ENCODE measurements at regions not wholly inside any gene's neighbourhood (a gene's known extent, or its start where the extent isn't known, plus 50 kb on each side); places are given as distances from the start of the nearest gene placed in this dataset.

DNA sequence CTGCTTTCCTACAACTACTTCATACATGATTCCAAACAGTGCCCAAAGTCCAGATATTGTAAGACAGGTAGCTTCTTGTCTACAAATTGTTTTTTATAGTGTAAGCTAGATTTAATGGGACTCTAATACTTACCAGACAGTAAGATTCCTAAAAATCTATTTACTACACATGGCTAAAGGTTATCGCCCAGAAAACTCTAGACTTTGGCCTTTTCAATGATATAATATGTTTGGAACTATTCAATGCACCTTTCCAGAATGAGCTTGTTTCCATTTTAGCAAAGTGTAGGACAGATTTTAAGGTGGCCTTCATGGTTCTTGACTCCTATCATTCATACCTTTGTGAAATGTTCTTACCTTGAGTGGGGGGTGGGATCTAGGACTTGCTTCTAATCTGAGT, 951.0 kb downstream of the SORCS1 start:
- H3K27me3 ChIP-seq (ENCODE audit: insufficient read depth, insufficient read length): no peaks in the 10 kb centered on the region
- no peaks in the 10 kb centered on the region for H3K4me1 ChIP-seq (ENCODE audit: insufficient read depth, insufficient read length)
- no peaks in the 10 kb centered on the region for H3K36me3 ChIP-seq (ENCODE audit: insufficient read depth, insufficient read length, low read length)
- no peak overlapping the region for H3K9ac ChIP-seq (ENCODE audit: insufficient read length, low read depth)
- H3K9me3 ChIP-seq (ENCODE audit: insufficient read depth, low read length): no peaks in the 10 kb centered on the region
- no peak for DNase-seq (ENCODE audit: low read depth, low spot score)
- H3K4me3 ChIP-seq (ENCODE audit: insufficient read length, low read depth): no peak overlapping the region
- no peak for TF ChIP-seq YY1 (IDR thresholded peaks at IDR 0.05; ENCODE audit: insufficient read depth, insufficient read length)
- TF ChIP-seq SUZ12 (IDR thresholded peaks at IDR 0.05; ENCODE audit: extremely low read depth, insufficient read depth, insufficient read length): no peak
- TF ChIP-seq ZNF274 (IDR thresholded peaks at IDR 0.05; ENCODE audit: low read depth, low read length): no peak

DNA sequence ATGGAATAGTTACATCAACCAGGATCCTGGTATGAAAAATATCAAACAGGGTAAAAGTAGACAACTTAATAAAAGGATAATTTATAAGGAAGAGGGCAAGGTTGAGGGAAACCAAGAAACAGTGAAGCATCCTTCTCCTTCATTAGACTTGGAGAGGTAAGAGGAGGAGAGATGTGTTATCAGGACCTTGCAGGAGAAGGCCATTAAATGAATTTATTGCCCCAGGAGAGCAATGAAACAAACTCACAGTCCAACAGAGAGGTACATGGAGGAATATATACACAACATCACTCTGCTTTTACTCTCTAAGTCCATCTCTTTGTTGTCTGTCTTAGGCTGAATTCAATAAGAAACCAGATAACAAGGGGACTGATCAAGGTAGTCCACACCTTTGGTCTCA, 966.2 kb downstream of the SORCS1 start:
- TF ChIP-seq YY1 (IDR thresholded peaks at IDR 0.05; ENCODE audit: insufficient read depth, insufficient read length) (no peak), SUZ12 (IDR thresholded peaks at IDR 0.05; ENCODE audit: extremely low read depth, insufficient read depth, insufficient read length) (no peak), ZNF274 (IDR thresholded peaks at IDR 0.05; ENCODE audit: low read depth, low read length) (no peak)
- DNase-seq (ENCODE audit: low read depth, low spot score): no peak
- Histone ChIP-seq H3K4me3 (ENCODE audit: insufficient read length, low read depth) (no peak overlapping the region), H3K36me3 (ENCODE audit: insufficient read depth, insufficient read length, low read length) (no peaks in the 10 kb centered on the region), H3K27me3 (ENCODE audit: insufficient read depth, insufficient read length) (no peaks in the 10 kb centered on the region), H3K4me1 (ENCODE audit: insufficient read depth, insufficient read length) (no peaks in the 10 kb centered on the region), H3K9ac (ENCODE audit: insufficient read length, low read depth) (no peak overlapping the region), H3K9me3 (ENCODE audit: insufficient read depth, low read length) (no peaks in the 10 kb centered on the region)

DNA sequence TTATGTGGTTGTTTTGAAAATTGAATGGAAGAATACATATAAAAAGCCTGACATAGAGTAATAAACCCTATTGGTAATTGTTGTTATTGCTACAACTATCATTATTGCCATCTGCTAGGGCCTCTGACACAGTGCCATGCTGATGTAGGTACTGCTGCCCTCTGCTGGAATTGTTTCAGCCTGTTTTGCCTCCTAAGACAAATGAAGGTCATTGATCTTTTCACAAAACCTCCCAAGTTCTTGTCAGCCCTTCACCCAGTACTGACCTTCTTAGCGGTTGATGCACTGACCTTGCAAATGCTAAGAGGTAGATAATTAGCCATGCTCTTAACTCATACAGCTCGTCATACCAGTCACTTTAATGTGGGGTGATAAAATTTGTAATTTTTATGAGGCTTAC, 975.2 kb downstream of the SORCS1 start:
- H3K36me3 ChIP-seq (ENCODE audit: insufficient read depth, insufficient read length, low read length): no peaks in the 10 kb centered on the region
- no peaks in the 10 kb centered on the region for H3K9me3 ChIP-seq (ENCODE audit: insufficient read depth, low read length)
- no peak for TF ChIP-seq YY1 (IDR thresholded peaks at IDR 0.05; ENCODE audit: insufficient read depth, insufficient read length)
- peak; percentile 33 for DNase-seq (ENCODE audit: low read depth, low spot score)
- H3K4me3 ChIP-seq (ENCODE audit: insufficient read length, low read depth): no peak overlapping the region
- H3K9ac ChIP-seq (ENCODE audit: insufficient read length, low read depth): no peak overlapping the region
- H3K27me3 ChIP-seq (ENCODE audit: insufficient read depth, insufficient read length): no peaks in the 10 kb centered on the region
- no peaks in the 10 kb centered on the region for H3K4me1 ChIP-seq (ENCODE audit: insufficient read depth, insufficient read length)

DNA sequence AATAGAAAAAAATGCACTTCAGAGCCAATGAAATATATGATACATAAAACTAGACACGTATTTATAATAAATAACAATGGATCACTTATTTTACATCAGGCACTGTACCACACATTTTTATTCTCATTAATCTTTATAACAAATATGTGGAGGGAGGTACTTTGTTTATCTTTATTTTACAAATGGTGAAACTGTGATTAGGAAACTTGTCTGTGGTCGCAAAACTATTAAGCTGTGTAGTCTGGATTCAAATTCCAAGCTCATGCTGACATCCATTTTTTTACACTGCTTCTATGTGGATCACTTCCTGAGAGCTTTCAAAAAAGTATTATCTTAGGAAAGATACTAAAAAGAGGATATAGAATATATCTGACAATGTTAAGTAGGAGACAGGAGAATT, 978.6 kb downstream of the SORCS1 start:
- H3K36me3 ChIP-seq (ENCODE audit: insufficient read depth, insufficient read length, low read length): no peaks in the 10 kb centered on the region
- no peaks in the 10 kb centered on the region for H3K4me1 ChIP-seq (ENCODE audit: insufficient read depth, insufficient read length)
- H3K9me3 ChIP-seq (ENCODE audit: insufficient read depth, low read length): no peaks in the 10 kb centered on the region
- H3K9ac ChIP-seq (ENCODE audit: insufficient read length, low read depth): no peak overlapping the region
- TF ChIP-seq ZNF274 (IDR thresholded peaks at IDR 0.05; ENCODE audit: low read depth, low read length): no peak
- no peak for TF ChIP-seq SUZ12 (IDR thresholded peaks at IDR 0.05; ENCODE audit: extremely low read depth, insufficient read depth, insufficient read length)
- no peak for TF ChIP-seq YY1 (IDR thresholded peaks at IDR 0.05; ENCODE audit: insufficient read depth, insufficient read length)
- DNase-seq (ENCODE audit: low read depth, low spot score): no peak
- no peaks in the 10 kb centered on the region for H3K27me3 ChIP-seq (ENCODE audit: insufficient read depth, insufficient read length)
- no peak overlapping the region for H3K4me3 ChIP-seq (ENCODE audit: insufficient read length, low read depth)

DNA sequence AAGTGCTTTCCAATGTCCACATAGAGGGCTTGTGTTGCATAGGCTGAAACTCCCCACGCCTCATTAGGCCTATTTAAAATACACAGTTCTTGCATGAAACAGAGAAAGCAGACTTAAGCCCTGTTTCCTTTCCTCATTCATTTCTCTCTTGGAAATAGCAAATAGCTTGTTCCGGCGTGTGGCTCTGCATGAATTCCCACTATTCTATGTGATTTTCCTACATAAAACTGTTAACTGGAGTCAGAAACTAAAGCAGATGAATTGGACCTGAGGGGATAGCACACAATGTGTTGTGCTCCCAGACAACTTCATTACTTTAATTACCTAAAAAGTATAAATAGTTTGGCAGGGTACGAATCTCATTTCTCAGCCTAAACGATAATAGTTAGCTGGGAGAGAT, 981.5 kb downstream of the SORCS1 start:
- no peak for TF ChIP-seq ZNF274 (IDR thresholded peaks at IDR 0.05; ENCODE audit: low read depth, low read length)
- no peak for TF ChIP-seq YY1 (IDR thresholded peaks at IDR 0.05; ENCODE audit: insufficient read depth, insufficient read length)
- no peak for TF ChIP-seq SUZ12 (IDR thresholded peaks at IDR 0.05; ENCODE audit: extremely low read depth, insufficient read depth, insufficient read length)
- no peak overlapping the region for H3K4me3 ChIP-seq (ENCODE audit: insufficient read length, low read depth)
- no peaks in the 10 kb centered on the region for H3K9me3 ChIP-seq (ENCODE audit: insufficient read depth, low read length)
- no peak overlapping the region for H3K9ac ChIP-seq (ENCODE audit: insufficient read length, low read depth)
- H3K4me1 ChIP-seq (ENCODE audit: insufficient read depth, insufficient read length): no peaks in the 10 kb centered on the region
- no peaks in the 10 kb centered on the region for H3K27me3 ChIP-seq (ENCODE audit: insufficient read depth, insufficient read length)
- no peak for DNase-seq (ENCODE audit: low read depth, low spot score)
- no peaks in the 10 kb centered on the region for H3K36me3 ChIP-seq (ENCODE audit: insufficient read depth, insufficient read length, low read length)

DNA sequence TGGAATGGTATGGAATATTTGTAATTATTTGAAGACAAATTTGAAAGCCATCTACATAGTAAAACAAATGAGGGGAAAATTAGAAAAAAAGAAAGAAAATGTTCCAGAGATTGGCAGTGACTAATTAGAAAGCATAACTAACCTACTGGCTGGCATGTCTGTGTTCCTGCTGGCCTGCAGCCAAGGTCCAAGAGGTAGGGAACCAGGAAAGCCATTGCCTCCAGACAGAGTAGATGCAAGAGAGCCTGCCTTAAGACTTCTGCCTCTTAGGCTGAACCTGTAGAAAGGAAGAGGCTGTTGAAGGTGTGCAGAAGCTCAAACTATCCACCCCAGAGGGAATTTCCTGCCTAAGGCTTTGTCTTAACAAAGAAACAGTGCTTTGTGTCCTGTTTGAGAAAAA, 982.0 kb downstream of the SORCS1 start:
- H3K4me3 ChIP-seq (ENCODE audit: insufficient read length, low read depth): no peak overlapping the region
- no peak for TF ChIP-seq YY1 (IDR thresholded peaks at IDR 0.05; ENCODE audit: insufficient read depth, insufficient read length)
- TF ChIP-seq SUZ12 (IDR thresholded peaks at IDR 0.05; ENCODE audit: extremely low read depth, insufficient read depth, insufficient read length): no peak
- TF ChIP-seq ZNF274 (IDR thresholded peaks at IDR 0.05; ENCODE audit: low read depth, low read length): no peak
- no peak for DNase-seq (ENCODE audit: low read depth, low spot score)
- no peaks in the 10 kb centered on the region for H3K9me3 ChIP-seq (ENCODE audit: insufficient read depth, low read length)
- H3K36me3 ChIP-seq (ENCODE audit: insufficient read depth, insufficient read length, low read length): no peaks in the 10 kb centered on the region
- no peaks in the 10 kb centered on the region for H3K27me3 ChIP-seq (ENCODE audit: insufficient read depth, insufficient read length)
- H3K9ac ChIP-seq (ENCODE audit: insufficient read length, low read depth): no peak overlapping the region
- H3K4me1 ChIP-seq (ENCODE audit: insufficient read depth, insufficient read length): no peaks in the 10 kb centered on the region

DNA sequence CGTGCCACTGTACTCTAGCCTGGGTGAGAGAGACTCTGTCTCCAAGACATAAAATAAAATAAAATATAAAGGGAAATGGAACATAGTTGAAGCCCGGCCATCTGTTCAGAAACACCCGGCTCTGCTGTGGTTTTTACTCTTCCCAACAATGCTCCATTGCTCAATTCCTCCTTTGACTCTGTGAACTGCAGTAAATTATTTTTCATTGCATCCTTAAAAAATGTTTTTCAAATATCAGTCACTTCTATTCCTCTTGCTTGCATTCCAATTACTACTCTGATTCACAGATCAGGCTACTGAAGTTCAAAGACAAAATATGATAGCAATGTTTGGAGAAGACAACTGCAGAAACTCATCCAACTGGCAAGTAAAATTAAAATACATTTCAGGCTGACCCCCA, 983.0 kb downstream of the SORCS1 start:
- H3K4me3 ChIP-seq (ENCODE audit: insufficient read length, low read depth): no peak overlapping the region
- H3K9ac ChIP-seq (ENCODE audit: insufficient read length, low read depth): no peak overlapping the region
- DNase-seq (ENCODE audit: low read depth, low spot score): no peak
- H3K27me3 ChIP-seq (ENCODE audit: insufficient read depth, insufficient read length): no peaks in the 10 kb centered on the region
- no peak for TF ChIP-seq YY1 (IDR thresholded peaks at IDR 0.05; ENCODE audit: insufficient read depth, insufficient read length)
- TF ChIP-seq ZNF274 (IDR thresholded peaks at IDR 0.05; ENCODE audit: low read depth, low read length): no peak
- TF ChIP-seq SUZ12 (IDR thresholded peaks at IDR 0.05; ENCODE audit: extremely low read depth, insufficient read depth, insufficient read length): no peak
- H3K9me3 ChIP-seq (ENCODE audit: insufficient read depth, low read length): no peaks in the 10 kb centered on the region
- no peaks in the 10 kb centered on the region for H3K4me1 ChIP-seq (ENCODE audit: insufficient read depth, insufficient read length)
- H3K36me3 ChIP-seq (ENCODE audit: insufficient read depth, insufficient read length, low read length): no peaks in the 10 kb centered on the region

DNA sequence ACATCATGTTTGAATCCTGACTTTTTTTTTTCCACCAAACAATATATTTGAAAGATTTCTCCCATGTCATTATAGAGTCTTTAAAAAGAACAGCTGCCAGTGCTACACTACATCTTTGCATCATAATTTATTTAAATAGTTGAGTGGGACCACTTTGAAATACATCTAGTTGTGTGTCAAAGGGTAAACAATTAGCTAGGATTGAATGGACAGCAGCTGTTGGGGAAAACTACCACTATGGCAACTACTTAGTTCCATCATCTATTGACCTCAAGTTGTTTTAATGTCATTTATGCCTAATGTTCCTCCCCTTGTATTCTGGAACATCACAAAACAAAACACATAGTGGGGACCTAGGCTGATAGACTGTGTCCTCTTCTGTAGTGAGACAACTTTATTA, 985.1 kb downstream of the SORCS1 start:
- Histone ChIP-seq H3K27me3 (ENCODE audit: insufficient read depth, insufficient read length) (no peaks in the 10 kb centered on the region), H3K36me3 (ENCODE audit: insufficient read depth, insufficient read length, low read length) (no peaks in the 10 kb centered on the region)

More for the DNA sequence above, 985.1 kb downstream of the SORCS1 start:
- DNase-seq (ENCODE audit: low read depth, low spot score): no peak
- TF ChIP-seq SUZ12 (IDR thresholded peaks at IDR 0.05; ENCODE audit: extremely low read depth, insufficient read depth, insufficient read length): no peak
- no peak for TF ChIP-seq ZNF274 (IDR thresholded peaks at IDR 0.05; ENCODE audit: low read depth, low read length)
- no peak for TF ChIP-seq YY1 (IDR thresholded peaks at IDR 0.05; ENCODE audit: insufficient read depth, insufficient read length)
- Histone ChIP-seq H3K4me1 (ENCODE audit: insufficient read depth, insufficient read length) (no peaks in the 10 kb centered on the region), H3K9me3 (ENCODE audit: insufficient read depth, low read length) (no peaks in the 10 kb centered on the region), H3K9ac (ENCODE audit: insufficient read length, low read depth) (no peak overlapping the region), H3K4me3 (ENCODE audit: insufficient read length, low read depth) (no peak overlapping the region)

Measured in NT2/D1 (cell line).